ENCODE measurements at regions not wholly inside any gene's neighbourhood (a gene's known extent, or its start where the extent isn't known, plus 50 kb on each side); places are given as distances from the start of the nearest gene placed in this dataset.

DNA sequence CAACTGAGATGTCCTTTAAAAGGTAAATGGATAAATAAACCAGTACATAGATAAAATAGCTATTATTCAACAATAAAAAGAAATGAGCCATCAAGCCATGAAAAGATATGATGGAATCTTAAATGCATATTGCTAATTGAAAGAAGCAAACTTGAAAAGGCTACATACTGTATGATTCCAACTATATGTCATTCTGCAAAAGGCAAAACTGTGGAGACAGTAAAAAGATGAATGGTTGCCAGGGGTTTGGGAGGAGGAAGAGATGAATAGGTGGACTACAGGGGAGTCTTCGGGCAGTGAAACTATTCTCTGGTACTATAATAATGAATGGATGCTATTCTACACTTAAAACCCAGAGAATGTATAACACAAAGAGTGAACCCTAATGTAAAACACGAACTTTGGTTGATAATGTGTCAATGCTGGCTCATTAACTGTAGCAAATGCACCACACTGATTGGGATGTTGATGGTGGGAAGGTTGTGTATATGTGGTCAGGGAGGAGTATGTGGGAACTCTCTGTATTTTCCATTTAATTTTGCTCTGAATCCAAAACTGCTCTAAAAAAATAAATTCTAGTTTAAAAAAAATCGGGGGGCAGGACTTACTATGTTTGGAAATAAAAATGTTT is 73.7 kb upstream of the MYCN start:
- H3K4ac ChIP-seq (replicated peaks; ENCODE audit: insufficient read length, low read depth, low read length), result no peak overlapping the region
- H2BK120ac ChIP-seq (replicated peaks; ENCODE audit: low read depth, low read length), result no peak overlapping the region
- no peak overlapping the region for H2AK5ac ChIP-seq (ENCODE audit: low read depth, low read length)
- no peak overlapping the region for H3K4me3 ChIP-seq (ENCODE audit: extremely low read depth in 1 of 4, insufficient read depth in 2 of 4, low read depth in 3 of 4, low read length in 4 of 4)
- H3K27me3 ChIP-seq (replicated peaks in 1 of 4; ENCODE audit: control insufficient read depth in 3 of 4, extremely low read depth in 1 of 4, insufficient read depth in 3 of 4, low read length in 3 of 4), result no peaks in the 10 kb centered on the region
- H3K4me1 ChIP-seq (replicated peaks in 1 of 4; ENCODE audit: control insufficient read depth in 3 of 4, insufficient read depth in 4 of 4, low read length in 3 of 4), result no peaks in the 10 kb centered on the region
- H4K5ac ChIP-seq (ENCODE audit: insufficient read length, low read depth, low read length), result no peak overlapping the region
- no peak overlapping the region for H2BK12ac ChIP-seq (ENCODE audit: low read depth, low read length)
- no peaks in the 10 kb centered on the region for H3K23me2 ChIP-seq (ENCODE audit: low read depth, low read length)
- no peak overlapping the region for H3K9ac ChIP-seq (replicated peaks in 1 of 4; ENCODE audit: extremely low read depth in 1 of 4, low read depth in 3 of 4, low read length in 3 of 4)
- H3K36me3 ChIP-seq (ENCODE audit: control insufficient read depth in 2 of 4, insufficient read depth in 4 of 4, low read length in 3 of 4), result no peaks in the 10 kb centered on the region
- no peak overlapping the region for H3K18ac ChIP-seq (ENCODE audit: extremely low read depth, low read length)
- no peak overlapping the region for H4K91ac ChIP-seq (replicated peaks; ENCODE audit: insufficient read length, low read length)
- no peak overlapping the region for H2BK5ac ChIP-seq (ENCODE audit: low read depth, low read length)
- H3K79me1 ChIP-seq (ENCODE audit: low read depth, low read length), result no peaks in the 10 kb centered on the region
- H3K56ac ChIP-seq (replicated peaks; ENCODE audit: insufficient read length, low read depth, low read length), result no peak overlapping the region
- DNase-seq (ENCODE audit: low read depth in 1 of 2, low spot score in 2 of 2) (no peak), FAIRE-seq (no peak)
- H4K20me1 ChIP-seq (replicated peaks in 1 of 2; ENCODE audit: control insufficient read depth in 1 of 2, insufficient read depth in 2 of 2, low read length in 2 of 2), result no peaks in the 10 kb centered on the region
- no peak overlapping the region for H3K4me2 ChIP-seq (ENCODE audit: insufficient read depth in 1 of 2, low read depth in 2 of 2, low read length in 2 of 2)
- H4K8ac ChIP-seq (ENCODE audit: extremely low read depth, insufficient read depth, low read length), result no peak overlapping the region
- no peak overlapping the region for H2BK15ac ChIP-seq (ENCODE audit: low read length)
- CTCF ChIA-PET (ENCODE audit: partially characterized antibody), result interaction anchor here (0.6 kb wide), 1 partner anchor 744 kb away, joined by 4 read pairs; no protein-coding TSS in a partner anchor
- no peaks in the 10 kb centered on the region for H3K79me2 ChIP-seq (ENCODE audit: control insufficient read depth in 1 of 2, insufficient read depth in 2 of 2, low read length in 2 of 2)
- H3K23ac ChIP-seq (ENCODE audit: insufficient read length), result no peak overlapping the region
- H2BK20ac ChIP-seq (ENCODE audit: low read length), result no peak overlapping the region
- H2AFZ ChIP-seq (ENCODE audit: low read length), result no peak overlapping the region
- H3K27ac ChIP-seq (ENCODE audit: low read depth, low read length), result no peak overlapping the region
- POLR2A ChIA-PET (ENCODE audit: partially characterized antibody), result no interaction called here
- no peak overlapping the region for H3K14ac ChIP-seq (ENCODE audit: insufficient read length)
- 82% methylated on average over 3 of the region's 3 CpGs; no CpG with 5 or more reads in 1 of the 2 experiments for WGBS, 2 experiments (ENCODE audit: extremely low coverage in 1 of 2, insufficient coverage in 1 of 2, insufficient read length in 1 of 2, insufficient replicate concordance in 2 of 2, low coverage in 1 of 2, low lambda C conversion rate in 2 of 2, missing lambda C conversion rate in 1 of 2)
- H3K9me3 ChIP-seq (ENCODE audit: insufficient read depth in 2 of 2, low read depth in 1 of 2, low read length in 1 of 2), result peaks cover 0 to 5% of the 10 kb centered on the region in 2 experiments; a peak in 1 of 4 replicates
- TF ChIP-seq SP4 (IDR thresholded peaks at IDR 0.05; ENCODE audit: low read length) (no peak), KDM1A (IDR thresholded peaks at IDR 0.05; ENCODE audit: borderline replicate concordance, low read length) (no peak), POLR2AphosphoS5 (IDR thresholded peaks at IDR 0.05; ENCODE audit: low read depth, low read length) (no peak), GABPA (IDR thresholded peaks at IDR 0.05; ENCODE audit: borderline replicate concordance, insufficient read depth, low read length) (no peak), TCF12 (IDR thresholded peaks at IDR 0.05; ENCODE audit: low read depth, low read length) (no peak), POU5F1 (IDR thresholded peaks at IDR 0.05; ENCODE audit: low read depth, low read length) (no peak), CREB1 (IDR thresholded peaks at IDR 0.05) (no peak), CEBPB (IDR thresholded peaks at IDR 0.05; ENCODE audit: low read depth, low read length) (no peak), EP300 (IDR thresholded peaks at IDR 0.05; ENCODE audit: borderline replicate concordance in 1 of 2, low read depth in 2 of 2, low read length in 2 of 2) (no peak)
- TF ChIP-seq, protein P1, sequence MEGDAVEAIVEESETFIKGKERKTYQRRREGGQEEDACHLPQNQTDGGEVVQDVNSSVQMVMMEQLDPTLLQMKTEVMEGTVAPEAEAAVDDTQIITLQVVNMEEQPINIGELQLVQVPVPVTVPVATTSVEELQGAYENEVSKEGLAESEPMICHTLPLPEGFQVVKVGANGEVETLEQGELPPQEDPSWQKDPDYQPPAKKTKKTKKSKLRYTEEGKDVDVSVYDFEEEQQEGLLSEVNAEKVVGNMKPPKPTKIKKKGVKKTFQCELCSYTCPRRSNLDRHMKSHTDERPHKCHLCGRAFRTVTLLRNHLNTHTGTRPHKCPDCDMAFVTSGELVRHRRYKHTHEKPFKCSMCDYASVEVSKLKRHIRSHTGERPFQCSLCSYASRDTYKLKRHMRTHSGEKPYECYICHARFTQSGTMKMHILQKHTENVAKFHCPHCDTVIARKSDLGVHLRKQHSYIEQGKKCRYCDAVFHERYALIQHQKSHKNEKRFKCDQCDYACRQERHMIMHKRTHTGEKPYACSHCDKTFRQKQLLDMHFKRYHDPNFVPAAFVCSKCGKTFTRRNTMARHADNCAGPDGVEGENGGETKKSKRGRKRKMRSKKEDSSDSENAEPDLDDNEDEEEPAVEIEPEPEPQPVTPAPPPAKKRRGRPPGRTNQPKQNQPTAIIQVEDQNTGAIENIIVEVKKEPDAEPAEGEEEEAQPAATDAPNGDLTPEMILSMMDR (IDR thresholded peaks at IDR 0.05; ENCODE audit: control extremely low read depth in 1 of 3, insufficient read depth in 1 of 3, low read depth in 1 of 3, low read length in 3 of 3), result no peak
- TF ChIP-seq, protein P2, sequence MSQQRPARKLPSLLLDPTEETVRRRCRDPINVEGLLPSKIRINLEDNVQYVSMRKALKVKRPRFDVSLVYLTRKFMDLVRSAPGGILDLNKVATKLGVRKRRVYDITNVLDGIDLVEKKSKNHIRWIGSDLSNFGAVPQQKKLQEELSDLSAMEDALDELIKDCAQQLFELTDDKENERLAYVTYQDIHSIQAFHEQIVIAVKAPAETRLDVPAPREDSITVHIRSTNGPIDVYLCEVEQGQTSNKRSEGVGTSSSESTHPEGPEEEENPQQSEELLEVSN (IDR thresholded peaks at IDR 0.05), result no peak
